Erythroblast (primary cell): ENCODE measurements at regions not wholly inside any gene's neighbourhood (a gene's known extent, or its start where the extent isn't known, plus 50 kb on each side); places are given as distances from the start of the nearest gene placed in this dataset.

Experiments used
- GATA1 ChIP-seq: IDR thresholded peaks from 2 replicates; pipeline ENCODE4 v1.6.1; 2011; ENCODE audit warnings: low read depth, mild to moderate bottlenecking, control low read depth, low read length, moderate library complexity
- POLR2A ChIP-seq: IDR thresholded peaks from 2 replicates; pipeline ENCODE4 v1.6.1; 2011; ENCODE audit warnings: mild to moderate bottlenecking, low read length

GRCh38 chr18:71998547-71999097 is 545.5 kb downstream of the CBLN2 start:
- TF ChIP-seq POLR2A = no peak
- TF ChIP-seq GATA1 = no peak
